Suprapubic skin (tissue), 4 donors: ENCODE measurements at regions not wholly inside any gene's neighbourhood (a gene's known extent, or its start where the extent isn't known, plus 50 kb on each side); places are given as distances from the start of the nearest gene placed in this dataset.

Experiments
- CTCF ChIP-seq, 2 donors: fragments of 200-600 bp in 1 of 2; fragments of 450-650 bp in 1 of 2; sonication (generic) in 1 of 2; IDR thresholded peaks; one replicate each; pipeline ENCODE4 v1.5.1; 2016 to 2019; ENCODE audit warnings: antibody characterized with exemption in 2 of 2, mild to moderate bottlenecking in 1 of 2, moderate library complexity in 1 of 2
- EP300 ChIP-seq: sonication (generic); formaldehyde crosslinking; IDR thresholded peaks from one replicate; pipeline ENCODE4 v1.6.1; 2017; ENCODE audit warnings: antibody characterized with exemption
- POLR2A ChIP-seq, 2 donors: fragments of 450-650 bp; IDR thresholded peaks; one replicate each; pipeline ENCODE4 v1.6.1; 2017; ENCODE audit warnings: antibody characterized with exemption in 2 of 2, mild to moderate bottlenecking in 2 of 2, moderate library complexity in 2 of 2
- POLR2AphosphoS5 ChIP-seq, 3 donors: sonication (generic); formaldehyde crosslinking; IDR thresholded peaks; one replicate each; pipeline ENCODE4 v1.6.1; 2017; ENCODE audit warnings: antibody characterized with exemption in 3 of 3

GRCh38 chr6:14287707-14288106 lies 170.1 kb downstream of the CD83 start:
- no peak for TF ChIP-seq POLR2AphosphoS5 (IDR thresholded peaks at IDR 0.05)
- no peak for TF ChIP-seq EP300
- no peak for TF ChIP-seq CTCF (IDR thresholded peaks at IDR 0.05)
- no peak for TF ChIP-seq POLR2A (IDR thresholded peaks at IDR 0.05)
